Tibial artery (tissue), 4 donors: ENCODE measurements at regions not wholly inside any gene's neighbourhood (a gene's known extent, or its start where the extent isn't known, plus 50 kb on each side); places are given as distances from the start of the nearest gene placed in this dataset.

ENCODE experiments used
- DNase-seq, 2 donors: peaks; one replicate each; pipeline ENCODE4 v3.0.0-alpha.2; 2019
- H3K27ac ChIP-seq, 2 donors: fragments of 200-600 bp; sonication (generic) in 1 of 2; 1 replicate in 1 of 2; 2 replicates in 1 of 2; pipeline ENCODE4 v1.5.1; 2018 to 2019; ENCODE audit warnings: mild to moderate bottlenecking in 1 of 2
- H3K27me3 ChIP-seq, 2 donors: fragments of 200-600 bp; sonication (generic) in 1 of 2; one replicate each; pipeline versions ENCODE4 v1.5.1 to v1.6.0; 2016 to 2019
- H3K36me3 ChIP-seq, 3 donors: fragments of 200-600 bp; sonication (generic) in 2 of 3; one replicate each; pipeline ENCODE4 v1.5.1; 2016 to 2019; ENCODE audit warnings: mild to moderate bottlenecking in 2 of 3
- H3K4me1 ChIP-seq, 4 donors: fragments of 200-600 bp; sonication (generic) in 2 of 4; 1 replicate in 3 of 4; 2 replicates in 1 of 4; pipeline ENCODE4 v1.5.1; 2016 to 2019
- H3K4me3 ChIP-seq, 2 donors: fragments of 200-600 bp; sonication (generic) in 1 of 2; 1 replicate in 1 of 2; 2 replicates in 1 of 2; pipeline ENCODE4 v1.5.1; 2018 to 2019; ENCODE audit warnings: mild to moderate bottlenecking in 2 of 2
- H3K9me3 ChIP-seq, 3 donors: fragments of 200-600 bp; sonication (generic) in 1 of 3; one replicate each; pipeline ENCODE4 v1.5.1; 2016 to 2019
- intact Hi-C: fragments of 100-400 bp; cut with DNase I; formaldehyde crosslinking; loops from one replicate; pipeline ENCODE4 v1.15.0; 2023; ENCODE audit warnings: low total_unique reads
- TF ChIP-seq, protein P1 (sequence below), 2 experiments: fragments of 200-600 bp in 1 of 2; fragments of 450-650 bp in 1 of 2; IDR thresholded peaks; one replicate each; pipeline ENCODE4 v1.5.1; 2017 to 2019; ENCODE audit warnings: antibody characterized with exemption in 2 of 2, mild to moderate bottlenecking in 1 of 2, moderate library complexity in 1 of 2

GRCh38 chr12:93252221-93252620 is 125.5 kb upstream of the NUDT4 start:
- peaks cover 0 to 5% (median 0%) of the 10 kb centered on the region in 3 donors for H3K36me3 ChIP-seq
- H3K4me3 ChIP-seq: no peak overlapping the region
- no peaks in the 10 kb centered on the region for H3K27me3 ChIP-seq
- intact Hi-C loops: no loop called here
- no peak overlapping the region for H3K27ac ChIP-seq
- H3K4me1 ChIP-seq: peaks cover 0 to 37% (median 6%) of the 10 kb centered on the region in 4 donors
- DNase-seq: no peak
- H3K9me3 ChIP-seq: peaks cover 0 to 7% (median 4%) of the 10 kb centered on the region in 3 donors
- TF ChIP-seq, protein P1, sequence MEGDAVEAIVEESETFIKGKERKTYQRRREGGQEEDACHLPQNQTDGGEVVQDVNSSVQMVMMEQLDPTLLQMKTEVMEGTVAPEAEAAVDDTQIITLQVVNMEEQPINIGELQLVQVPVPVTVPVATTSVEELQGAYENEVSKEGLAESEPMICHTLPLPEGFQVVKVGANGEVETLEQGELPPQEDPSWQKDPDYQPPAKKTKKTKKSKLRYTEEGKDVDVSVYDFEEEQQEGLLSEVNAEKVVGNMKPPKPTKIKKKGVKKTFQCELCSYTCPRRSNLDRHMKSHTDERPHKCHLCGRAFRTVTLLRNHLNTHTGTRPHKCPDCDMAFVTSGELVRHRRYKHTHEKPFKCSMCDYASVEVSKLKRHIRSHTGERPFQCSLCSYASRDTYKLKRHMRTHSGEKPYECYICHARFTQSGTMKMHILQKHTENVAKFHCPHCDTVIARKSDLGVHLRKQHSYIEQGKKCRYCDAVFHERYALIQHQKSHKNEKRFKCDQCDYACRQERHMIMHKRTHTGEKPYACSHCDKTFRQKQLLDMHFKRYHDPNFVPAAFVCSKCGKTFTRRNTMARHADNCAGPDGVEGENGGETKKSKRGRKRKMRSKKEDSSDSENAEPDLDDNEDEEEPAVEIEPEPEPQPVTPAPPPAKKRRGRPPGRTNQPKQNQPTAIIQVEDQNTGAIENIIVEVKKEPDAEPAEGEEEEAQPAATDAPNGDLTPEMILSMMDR (IDR thresholded peaks at IDR 0.05): no peak

- intact Hi-C loops: no loop called here
- Histone ChIP-seq H3K27me3 (no peaks in the 10 kb centered on the region), H3K4me1 (peaks cover 0 to 25% (median 7%) of the 10 kb centered on the region in 4 donors), H3K27ac (no peak overlapping the region), H3K36me3 (peaks cover 0 to 5% (median 0%) of the 10 kb centered on the region in 3 donors), H3K4me3 (no peak overlapping the region), H3K9me3 (peaks cover 0 to 7% (median 4%) of the 10 kb centered on the region in 3 donors)
- no peak for DNase-seq
- TF ChIP-seq, protein P1 (IDR thresholded peaks at IDR 0.05): no peak
Measured at GRCh38 chr12:93254911-93255310, 122.8 kb upstream of the NUDT4 start.

DNA sequence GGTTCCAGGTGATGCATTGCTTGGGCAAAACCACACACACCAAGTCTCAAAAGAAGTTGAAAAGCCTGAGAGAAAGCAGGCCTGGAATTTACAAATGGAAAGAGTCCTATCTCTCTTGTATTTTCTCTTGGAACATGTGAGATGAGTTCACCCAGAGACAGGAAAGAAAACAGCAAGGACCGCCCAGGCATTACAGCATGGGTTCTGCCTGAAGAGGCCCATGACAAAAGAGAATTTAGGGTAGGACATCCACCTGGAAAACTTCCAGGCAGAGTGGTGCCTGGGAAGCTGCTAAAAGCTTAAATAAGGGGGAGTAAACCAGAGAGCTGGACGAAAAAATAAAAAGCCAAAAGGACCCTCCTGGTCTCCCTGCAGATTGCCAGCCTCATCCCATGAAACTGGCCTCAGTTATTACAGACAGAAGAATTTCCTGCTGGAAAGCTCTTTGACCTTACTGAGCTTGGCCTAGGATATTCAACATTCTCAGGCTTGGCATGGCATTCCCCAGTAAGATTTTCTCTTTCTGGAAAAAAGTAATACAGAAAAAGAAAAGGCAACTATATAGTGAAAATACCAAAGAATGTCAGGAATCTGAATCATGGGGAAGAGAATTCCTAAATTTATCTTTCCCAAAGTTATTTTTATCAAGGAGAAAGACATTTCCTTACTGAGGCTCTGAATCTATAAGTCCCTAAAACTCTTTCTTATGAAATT is 121.3 kb upstream of the NUDT4 start:
- Histone ChIP-seq H3K27ac (peak overlapping the region; percentile 6 to 39), H3K27me3 (no peaks in the 10 kb centered on the region)

DNA sequence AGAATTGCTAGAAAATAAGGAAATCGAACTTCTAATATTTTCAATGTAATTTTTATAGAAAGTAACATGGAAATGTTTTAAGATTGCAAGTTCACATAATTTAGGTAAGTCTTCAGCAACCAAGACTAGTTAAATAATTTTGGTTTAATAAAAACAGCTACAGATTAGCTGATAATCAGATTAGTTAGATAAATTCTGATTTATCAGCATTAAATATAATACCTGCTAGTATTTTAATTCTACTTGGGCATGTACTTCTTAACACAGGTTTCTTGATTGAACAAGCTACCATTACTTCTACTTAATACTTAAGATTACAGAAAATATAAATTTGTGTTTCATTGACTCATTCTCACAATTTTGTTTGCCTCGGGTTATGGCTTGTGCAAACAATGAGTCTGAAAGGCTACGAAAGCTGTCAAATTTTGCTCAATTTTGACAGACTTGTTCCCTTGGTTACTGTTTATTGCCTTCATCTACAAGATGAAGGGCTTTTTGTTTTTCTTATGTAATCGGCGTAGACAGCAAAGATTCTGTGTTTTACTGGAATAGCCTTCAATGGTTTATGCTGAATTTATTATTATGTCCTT is 116.1 kb upstream of the NUDT4 start:
- Histone ChIP-seq H3K27me3 (no peaks in the 10 kb centered on the region), H3K4me1 (peaks cover 0 to 9% (median 1%) of the 10 kb centered on the region in 4 donors), H3K4me3 (no peak overlapping the region), H3K36me3 (no peaks in the 10 kb centered on the region), H3K9me3 (no peaks in the 10 kb centered on the region), H3K27ac (no peak overlapping the region)
- intact Hi-C loops: no loop called here
- TF ChIP-seq, protein P1 (IDR thresholded peaks at IDR 0.05): no peak
- no peak for DNase-seq

More for the DNA sequence above, 121.3 kb upstream of the NUDT4 start:
- no peak overlapping the region for H3K4me3 ChIP-seq
- H3K9me3 ChIP-seq: peaks cover 0 to 7% (median 4%) of the 10 kb centered on the region in 3 donors
- intact Hi-C loops: no loop called here
- H3K36me3 ChIP-seq: peaks cover 0 to 5% (median 0%) of the 10 kb centered on the region in 3 donors
- TF ChIP-seq, protein P1 (IDR thresholded peaks at IDR 0.05): no peak
- no peak for DNase-seq
- H3K4me1 ChIP-seq: peaks cover 0 to 25% (median 7%) of the 10 kb centered on the region in 4 donors

DNA sequence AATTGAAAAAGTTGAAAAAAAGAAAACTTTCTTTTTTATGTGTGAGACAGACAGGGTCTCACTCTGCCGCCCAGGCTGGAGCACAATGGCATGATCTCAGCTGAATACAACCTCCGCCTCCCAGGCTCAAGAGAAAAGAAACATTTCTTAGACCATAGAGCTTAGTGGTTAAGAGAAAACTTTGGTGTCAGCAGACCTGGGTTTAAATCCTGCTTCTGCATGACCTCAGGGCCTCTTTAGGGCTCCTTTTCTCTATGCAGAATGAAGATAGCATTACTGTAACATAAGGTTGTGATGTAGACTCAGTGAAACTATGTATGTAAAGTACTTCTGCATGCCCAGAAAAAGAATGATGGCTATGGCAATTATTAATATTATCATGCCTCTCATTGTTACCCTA is 104.7 kb upstream of the NUDT4 start:
- Histone ChIP-seq H3K4me3 (no peak overlapping the region), H3K27me3 (no peaks in the 10 kb centered on the region), H3K36me3 (no peaks in the 10 kb centered on the region), H3K27ac (no peak overlapping the region), H3K4me1 (peaks cover 0 to 7% (median 0%) of the 10 kb centered on the region in 4 donors), H3K9me3 (no peaks in the 10 kb centered on the region)
- intact Hi-C loops: no loop called here
- DNase-seq: no peak
- TF ChIP-seq, protein P1 (IDR thresholded peaks at IDR 0.05): no peak
